ENCODE measurements at regions not wholly inside any gene's neighbourhood (a gene's known extent, or its start where the extent isn't known, plus 50 kb on each side); places are given as distances from the start of the nearest gene placed in this dataset.

- Histone ChIP-seq H3K27me3 (ENCODE audit: low read depth, low read length) (no peaks in the 10 kb centered on the region), H3K9ac (ENCODE audit: low read length) (no peak overlapping the region), H3K4me2 (ENCODE audit: low read length) (no peak overlapping the region), H3K79me2 (ENCODE audit: low read length) (no peaks in the 10 kb centered on the region), H2AFZ (ENCODE audit: low read depth, low read length) (no peak overlapping the region), H3K4me1 (ENCODE audit: low read length) (no peaks in the 10 kb centered on the region), H4K20me1 (ENCODE audit: insufficient read depth, low read length) (no peaks in the 10 kb centered on the region), H3K27ac (ENCODE audit: low read length) (no peak overlapping the region), H3K36me3 (replicated peaks; ENCODE audit: low read depth, low read length) (no peaks in the 10 kb centered on the region), H3K4me3 (ENCODE audit: low read length) (no peak overlapping the region), H3K9me3 (ENCODE audit: insufficient read depth, low read length) (no peaks in the 10 kb centered on the region)
- TF ChIP-seq, protein P1, sequence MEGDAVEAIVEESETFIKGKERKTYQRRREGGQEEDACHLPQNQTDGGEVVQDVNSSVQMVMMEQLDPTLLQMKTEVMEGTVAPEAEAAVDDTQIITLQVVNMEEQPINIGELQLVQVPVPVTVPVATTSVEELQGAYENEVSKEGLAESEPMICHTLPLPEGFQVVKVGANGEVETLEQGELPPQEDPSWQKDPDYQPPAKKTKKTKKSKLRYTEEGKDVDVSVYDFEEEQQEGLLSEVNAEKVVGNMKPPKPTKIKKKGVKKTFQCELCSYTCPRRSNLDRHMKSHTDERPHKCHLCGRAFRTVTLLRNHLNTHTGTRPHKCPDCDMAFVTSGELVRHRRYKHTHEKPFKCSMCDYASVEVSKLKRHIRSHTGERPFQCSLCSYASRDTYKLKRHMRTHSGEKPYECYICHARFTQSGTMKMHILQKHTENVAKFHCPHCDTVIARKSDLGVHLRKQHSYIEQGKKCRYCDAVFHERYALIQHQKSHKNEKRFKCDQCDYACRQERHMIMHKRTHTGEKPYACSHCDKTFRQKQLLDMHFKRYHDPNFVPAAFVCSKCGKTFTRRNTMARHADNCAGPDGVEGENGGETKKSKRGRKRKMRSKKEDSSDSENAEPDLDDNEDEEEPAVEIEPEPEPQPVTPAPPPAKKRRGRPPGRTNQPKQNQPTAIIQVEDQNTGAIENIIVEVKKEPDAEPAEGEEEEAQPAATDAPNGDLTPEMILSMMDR (IDR thresholded peaks at IDR 0.05; ENCODE audit: low read depth, low read length), result no peak
- TF ChIP-seq EZH2phosphoT487 (IDR thresholded peaks at IDR 0.05; ENCODE audit: low read depth), result no peak
Observed at GRCh38 chr18:65365245-65365980, 385.4 kb upstream of the CDH7 start.

DNA sequence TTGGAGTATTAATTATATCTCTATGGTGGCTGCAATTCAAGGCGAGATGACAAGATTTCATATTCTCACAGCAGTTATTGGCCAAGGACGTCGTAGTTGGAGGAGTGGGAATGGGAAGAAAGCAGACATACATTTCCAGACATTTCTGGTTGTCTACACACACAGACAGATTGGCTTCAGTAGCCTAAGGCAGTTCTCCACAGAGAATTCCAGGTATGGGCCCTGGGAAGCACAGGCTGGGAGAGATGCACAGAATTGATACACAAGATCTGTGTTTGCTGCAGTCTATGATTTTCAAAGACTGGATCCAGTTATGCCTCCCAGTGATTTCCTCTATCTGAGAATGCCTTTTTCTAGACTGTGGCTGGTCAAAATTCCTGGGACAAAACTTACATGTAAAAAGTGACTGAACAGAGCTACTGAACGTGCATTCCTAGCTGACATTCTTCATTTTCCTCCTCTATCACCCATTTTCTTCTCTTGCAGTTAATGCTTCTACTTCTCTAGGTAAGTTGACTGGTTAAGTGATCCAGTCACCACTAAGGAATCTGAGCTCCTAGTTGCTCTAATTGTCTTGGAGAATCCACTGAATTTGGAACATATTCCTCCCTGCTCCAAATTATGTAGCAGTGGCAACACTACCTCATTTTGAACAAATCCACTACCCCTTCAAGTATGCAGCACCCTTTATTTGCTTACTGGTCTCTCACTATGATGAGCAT lies 386.7 kb upstream of the CDH7 start:
- H3K9ac ChIP-seq (ENCODE audit: low read length), result no peak overlapping the region
- no peak overlapping the region for H3K4me2 ChIP-seq (ENCODE audit: low read length)
- no peaks in the 10 kb centered on the region for H4K20me1 ChIP-seq (ENCODE audit: insufficient read depth, low read length)
- TF ChIP-seq, protein P1 (IDR thresholded peaks at IDR 0.05; ENCODE audit: low read depth, low read length), result no peak
- TF ChIP-seq EZH2phosphoT487 (IDR thresholded peaks at IDR 0.05; ENCODE audit: low read depth), result no peak
- H3K27ac ChIP-seq (ENCODE audit: low read length), result no peak overlapping the region
- H3K9me3 ChIP-seq (ENCODE audit: insufficient read depth, low read length), result no peaks in the 10 kb centered on the region
- no peaks in the 10 kb centered on the region for H3K36me3 ChIP-seq (replicated peaks; ENCODE audit: low read depth, low read length)
- H3K4me3 ChIP-seq (ENCODE audit: low read length), result no peak overlapping the region
- H3K27me3 ChIP-seq (ENCODE audit: low read depth, low read length), result no peaks in the 10 kb centered on the region
- no peaks in the 10 kb centered on the region for H3K4me1 ChIP-seq (ENCODE audit: low read length)
- no peaks in the 10 kb centered on the region for H3K79me2 ChIP-seq (ENCODE audit: low read length)
- H2AFZ ChIP-seq (ENCODE audit: low read depth, low read length), result no peak overlapping the region

DNA sequence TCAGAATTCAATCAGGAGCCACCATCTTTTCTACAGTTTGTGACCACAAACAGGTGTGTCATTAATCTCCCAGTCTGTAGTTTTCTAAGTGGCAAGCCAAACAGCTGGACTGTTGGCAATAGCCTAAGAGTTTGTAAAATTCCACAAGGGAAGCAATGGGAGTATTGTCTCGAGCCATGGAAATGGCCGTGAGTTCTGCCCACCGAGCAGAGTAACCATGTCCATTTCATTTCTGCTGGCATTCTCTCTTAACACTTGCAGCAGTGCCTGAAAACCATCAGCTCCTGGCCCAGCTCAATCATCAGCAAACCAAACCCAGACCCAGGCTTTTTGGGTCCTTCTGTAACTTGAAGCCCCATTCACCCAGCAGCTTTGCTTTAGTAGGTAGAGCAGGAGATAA lies 387.8 kb upstream of the CDH7 start:
- no peaks in the 10 kb centered on the region for H3K4me1 ChIP-seq (ENCODE audit: low read length)
- H3K36me3 ChIP-seq (replicated peaks; ENCODE audit: low read depth, low read length), result no peaks in the 10 kb centered on the region
- no peaks in the 10 kb centered on the region for H3K79me2 ChIP-seq (ENCODE audit: low read length)
- H3K4me2 ChIP-seq (ENCODE audit: low read length), result no peak overlapping the region
- H3K9me3 ChIP-seq (ENCODE audit: insufficient read depth, low read length), result no peaks in the 10 kb centered on the region
- no peak overlapping the region for H3K4me3 ChIP-seq (ENCODE audit: low read length)
- H3K9ac ChIP-seq (ENCODE audit: low read length), result no peak overlapping the region
- no peak for TF ChIP-seq EZH2phosphoT487 (IDR thresholded peaks at IDR 0.05; ENCODE audit: low read depth)
- TF ChIP-seq, protein P1 (IDR thresholded peaks at IDR 0.05; ENCODE audit: low read depth, low read length), result no peak
- no peaks in the 10 kb centered on the region for H4K20me1 ChIP-seq (ENCODE audit: insufficient read depth, low read length)
- no peak overlapping the region for H3K27ac ChIP-seq (ENCODE audit: low read length)
- H2AFZ ChIP-seq (ENCODE audit: low read depth, low read length), result no peak overlapping the region; the same call in 1 of the 2 replicates
- H3K27me3 ChIP-seq (ENCODE audit: low read depth, low read length), result no peaks in the 10 kb centered on the region

GRCh38 chr18:65359479-65359878 lies 391.3 kb upstream of the CDH7 start:
- no peak overlapping the region for H3K27ac ChIP-seq (ENCODE audit: low read length)
- no peak overlapping the region for H3K4me2 ChIP-seq (ENCODE audit: low read length)
- no peak overlapping the region for H2AFZ ChIP-seq (ENCODE audit: low read depth, low read length)
- no peaks in the 10 kb centered on the region for H3K4me1 ChIP-seq (ENCODE audit: low read length)
- no peak overlapping the region for H3K4me3 ChIP-seq (ENCODE audit: low read length)
- no peaks in the 10 kb centered on the region for H3K36me3 ChIP-seq (replicated peaks; ENCODE audit: low read depth, low read length)
- no peaks in the 10 kb centered on the region for H3K9me3 ChIP-seq (ENCODE audit: insufficient read depth, low read length)
- TF ChIP-seq, protein P1 (IDR thresholded peaks at IDR 0.05; ENCODE audit: low read depth, low read length), result no peak
- no peak for TF ChIP-seq EZH2phosphoT487 (IDR thresholded peaks at IDR 0.05; ENCODE audit: low read depth)
- H3K9ac ChIP-seq (ENCODE audit: low read length), result no peak overlapping the region
- no peaks in the 10 kb centered on the region for H3K79me2 ChIP-seq (ENCODE audit: low read length)
- no peaks in the 10 kb centered on the region for H3K27me3 ChIP-seq (ENCODE audit: low read depth, low read length)
- no peaks in the 10 kb centered on the region for H4K20me1 ChIP-seq (ENCODE audit: insufficient read depth, low read length)

Measured in OCI-LY3 (cell line).